NOMO-1 treated with dmso at 0.1 percent for 144 hours (cell line): ENCODE measurements at regions not wholly inside any gene's neighbourhood (a gene's known extent, or its start where the extent isn't known, plus 50 kb on each side); places are given as distances from the start of the nearest gene placed in this dataset.
"Not testable (repeated sequence)": the region's sequence is repeated elsewhere in the genome, so short reads cannot be mapped to it uniquely, and the experiment has no call there.

Experiments
- DNase-seq: peaks from one replicate; lab custom pipeline; 2025; ENCODE audit not compliant: unreplicated experiment; lab: John Stamatoyannopoulos, UW

GRCh38 chr5:136749016-136749415 lies 383.7 kb upstream of the TRPC7 start:
- DNase-seq, result no peak

GRCh38 chr5:136743052-136743451 lies 377.7 kb upstream of the TRPC7 start:
- DNase-seq, result no peak

GRCh38 chr5:136740228-136740627 lies 374.9 kb upstream of the TRPC7 start:
- no peak for DNase-seq

- not testable (repeated sequence) for DNase-seq
These were observed 373.9 kb upstream of the TRPC7 start for GRCh38 chr5:136739271-136739670.

- no peak for DNase-seq
These were observed 373.5 kb upstream of the TRPC7 start for GRCh38 chr5:136738829-136739228.

GRCh38 chr5:136736021-136736420 lies 370.7 kb upstream of the TRPC7 start:
- DNase-seq, result no peak

- DNase-seq, result not testable (repeated sequence)
These were observed 370.3 kb upstream of the TRPC7 start for GRCh38 chr5:136735611-136736010.

- DNase-seq, result no peak
These were observed 369.3 kb upstream of the TRPC7 start for GRCh38 chr5:136734628-136735027.

GRCh38 chr5:136732751-136733150 lies 367.4 kb upstream of the TRPC7 start:
- no peak for DNase-seq

GRCh38 chr5:136731241-136731900 lies 366.0 kb upstream of the TRPC7 start:
- DNase-seq, result no peak

- DNase-seq, result no peak
These were observed 365.1 kb upstream of the TRPC7 start for GRCh38 chr5:136730426-136730825.

GRCh38 chr5:136729901-136730355 lies 364.6 kb upstream of the TRPC7 start:
- no peak for DNase-seq

GRCh38 chr5:136726506-136726905 lies 361.2 kb upstream of the TRPC7 start:
- DNase-seq, result no peak

- no peak for DNase-seq
These were observed 358.8 kb upstream of the TRPC7 start for GRCh38 chr5:136724161-136724560.

GRCh38 chr5:136722581-136722980 lies 357.2 kb upstream of the TRPC7 start:
- no peak for DNase-seq

GRCh38 chr5:136722086-136722485 lies 356.7 kb upstream of the TRPC7 start:
- DNase-seq, result no peak

- no peak for DNase-seq
These were observed 355.3 kb upstream of the TRPC7 start for GRCh38 chr5:136720674-136721073.

- no peak for DNase-seq
These were observed 352.6 kb upstream of the TRPC7 start for GRCh38 chr5:136717917-136718316.

GRCh38 chr5:136714286-136714685 lies 348.9 kb upstream of the TRPC7 start:
- no peak for DNase-seq

- no peak for DNase-seq
These were observed 347.3 kb upstream of the TRPC7 start for GRCh38 chr5:136712628-136713027.

GRCh38 chr5:136710834-136711233 lies 345.5 kb upstream of the TRPC7 start:
- DNase-seq, result no peak

GRCh38 chr5:136703706-136704105 lies 338.4 kb upstream of the TRPC7 start:
- DNase-seq, result no peak

GRCh38 chr5:136703036-136703435 lies 337.7 kb upstream of the TRPC7 start:
- DNase-seq, result no peak
